ENCODE measurements at regions not wholly inside any gene's neighbourhood (a gene's known extent, or its start where the extent isn't known, plus 50 kb on each side); places are given as distances from the start of the nearest gene placed in this dataset.
A peak's percentile ranks its signal among the peaks of the same experiment; 100 is the strongest.
"Not testable (repeated sequence)": the region's sequence is repeated elsewhere in the genome, so short reads cannot be mapped to it uniquely, and the experiment has no call there.

DNA sequence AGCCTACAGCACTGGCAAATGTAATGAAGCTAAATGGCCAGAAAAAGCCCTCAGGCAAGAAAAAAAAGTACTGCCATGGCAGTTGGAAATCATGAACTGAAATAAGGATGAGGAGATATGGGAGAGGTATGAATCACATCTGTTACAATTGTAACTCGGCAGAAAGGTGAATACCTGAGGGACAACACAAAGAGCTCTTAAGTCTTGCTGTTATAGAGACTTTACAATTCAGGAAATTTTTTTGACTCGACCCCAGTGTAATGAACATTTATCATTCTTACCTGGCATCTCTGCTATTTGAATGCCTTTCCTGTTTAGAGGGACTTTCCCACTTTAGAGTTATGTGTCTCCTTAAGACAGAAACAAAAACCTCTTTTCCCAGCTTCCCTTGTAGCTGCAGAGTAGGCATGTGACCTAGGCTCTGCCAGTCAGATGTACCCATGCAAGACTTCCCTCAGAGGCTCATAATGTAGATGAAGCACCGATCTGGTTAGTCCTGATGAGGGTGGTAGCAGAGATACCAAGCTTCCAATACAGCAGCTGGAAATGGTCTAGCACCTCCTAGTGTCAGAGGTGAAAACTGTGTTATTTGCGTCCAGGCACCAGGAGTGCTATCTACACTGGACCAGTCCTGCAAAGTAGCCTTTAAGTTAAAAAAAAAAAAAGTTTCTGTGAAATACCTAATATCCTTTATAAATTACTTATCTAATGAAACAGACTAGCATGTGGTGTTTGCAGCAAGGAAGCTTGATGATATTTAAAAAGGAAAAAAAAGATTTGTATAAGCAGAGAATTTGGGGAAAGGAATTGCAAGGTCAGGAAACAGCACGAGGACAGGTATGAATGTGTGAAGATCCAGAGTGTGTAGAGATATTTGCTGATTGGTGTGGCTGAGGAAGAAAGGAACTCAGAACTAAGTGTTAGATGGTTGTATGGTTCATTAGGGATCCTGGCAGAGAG, 146.9 kb upstream of the SLC1A3 start:
- H3K79me2 ChIP-seq (ENCODE audit: low read length): no peaks in the 10 kb centered on the region
- H3F3A ChIP-seq (ENCODE audit: insufficient read depth, low read length): no peaks in the 10 kb centered on the region
- H3K9me2 ChIP-seq (replicated peaks; ENCODE audit: insufficient read depth, low read length): no peaks in the 10 kb centered on the region
- H4K20me1 ChIP-seq (ENCODE audit: insufficient read depth, low read length): no peaks in the 10 kb centered on the region
- no peaks in the 10 kb centered on the region for H3K36me3 ChIP-seq (replicated peaks; ENCODE audit: insufficient read depth, low read length)
- H3K4me3 ChIP-seq (ENCODE audit: low read length): no peak overlapping the region
- TF ChIP-seq EZH2 (optimal IDR thresholded peaks at IDR 0.05; ENCODE audit: low read depth, low read length) (no peak), EZH2phosphoT487 (IDR thresholded peaks at IDR 0.05; ENCODE audit: low read length) (no peak)
- TF ChIP-seq, protein P1, sequence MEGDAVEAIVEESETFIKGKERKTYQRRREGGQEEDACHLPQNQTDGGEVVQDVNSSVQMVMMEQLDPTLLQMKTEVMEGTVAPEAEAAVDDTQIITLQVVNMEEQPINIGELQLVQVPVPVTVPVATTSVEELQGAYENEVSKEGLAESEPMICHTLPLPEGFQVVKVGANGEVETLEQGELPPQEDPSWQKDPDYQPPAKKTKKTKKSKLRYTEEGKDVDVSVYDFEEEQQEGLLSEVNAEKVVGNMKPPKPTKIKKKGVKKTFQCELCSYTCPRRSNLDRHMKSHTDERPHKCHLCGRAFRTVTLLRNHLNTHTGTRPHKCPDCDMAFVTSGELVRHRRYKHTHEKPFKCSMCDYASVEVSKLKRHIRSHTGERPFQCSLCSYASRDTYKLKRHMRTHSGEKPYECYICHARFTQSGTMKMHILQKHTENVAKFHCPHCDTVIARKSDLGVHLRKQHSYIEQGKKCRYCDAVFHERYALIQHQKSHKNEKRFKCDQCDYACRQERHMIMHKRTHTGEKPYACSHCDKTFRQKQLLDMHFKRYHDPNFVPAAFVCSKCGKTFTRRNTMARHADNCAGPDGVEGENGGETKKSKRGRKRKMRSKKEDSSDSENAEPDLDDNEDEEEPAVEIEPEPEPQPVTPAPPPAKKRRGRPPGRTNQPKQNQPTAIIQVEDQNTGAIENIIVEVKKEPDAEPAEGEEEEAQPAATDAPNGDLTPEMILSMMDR (IDR thresholded peaks at IDR 0.05; ENCODE audit: low read length): peak; percentile 58
- peaks cover 27% of the 10 kb centered on the region for H3K4me1 ChIP-seq (ENCODE audit: low read length)
- no peak overlapping the region for H3K27ac ChIP-seq (ENCODE audit: low read length)
- no peaks in the 10 kb centered on the region for H3K27me3 ChIP-seq (replicated peaks; ENCODE audit: insufficient read depth, low read length)
- no peak overlapping the region for H3K9ac ChIP-seq (ENCODE audit: low read length)
- peak; percentile 48 for DNase-seq
- peak overlapping the region; percentile 19; the same call in 1 of the 2 replicates for H2AFZ ChIP-seq (ENCODE audit: low read length)
- no peaks in the 10 kb centered on the region for H3K9me3 ChIP-seq (replicated peaks; ENCODE audit: insufficient read depth, low read length)
- H3K4me2 ChIP-seq (ENCODE audit: low read depth, low read length): peak overlapping the region; percentile 37; the same call in 1 of the 2 replicates

DNA sequence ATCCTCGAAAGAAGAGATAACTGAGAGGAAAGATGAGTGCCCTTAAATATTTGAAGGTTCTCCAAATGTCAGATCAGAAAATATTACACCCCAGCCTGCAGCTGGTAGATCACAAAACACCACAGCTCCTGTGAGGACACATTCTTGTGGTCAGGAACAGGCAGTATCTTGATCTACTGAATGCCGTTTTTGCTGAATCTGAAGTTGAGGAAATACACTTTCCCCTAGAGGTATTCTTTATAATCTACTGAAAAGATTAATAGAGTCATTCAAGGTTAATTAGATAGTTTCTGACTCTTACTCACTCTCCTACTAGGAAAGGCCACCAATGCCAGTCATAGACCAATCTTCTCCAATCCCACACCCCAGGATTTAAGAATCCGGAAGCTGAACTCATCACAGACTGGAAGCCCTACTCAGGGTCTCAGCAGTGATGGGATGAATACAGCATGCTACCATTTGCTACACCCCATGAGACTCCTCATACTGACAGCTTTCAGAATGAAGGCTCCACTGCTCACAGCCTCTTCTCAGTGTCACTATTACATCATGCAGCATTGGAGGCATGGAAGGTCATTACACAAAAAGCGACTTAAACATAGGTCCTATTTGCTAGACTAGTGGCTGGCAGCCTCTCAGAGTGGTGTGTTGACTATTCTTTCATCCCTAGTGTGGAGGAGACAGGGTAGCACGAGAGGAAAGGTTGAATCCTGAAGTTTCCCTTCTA, 143.9 kb upstream of the SLC1A3 start:
- no peaks in the 10 kb centered on the region for H3F3A ChIP-seq (ENCODE audit: insufficient read depth, low read length)
- H3K27ac ChIP-seq (ENCODE audit: low read length): no peak overlapping the region
- TF ChIP-seq, protein P1 (IDR thresholded peaks at IDR 0.05; ENCODE audit: low read length): no peak
- TF ChIP-seq EZH2phosphoT487 (IDR thresholded peaks at IDR 0.05; ENCODE audit: low read length) (no peak), EZH2 (optimal IDR thresholded peaks at IDR 0.05; ENCODE audit: low read depth, low read length) (no peak)
- no peaks in the 10 kb centered on the region for H3K79me2 ChIP-seq (ENCODE audit: low read length)
- no peaks in the 10 kb centered on the region for H3K36me3 ChIP-seq (replicated peaks; ENCODE audit: insufficient read depth, low read length)
- H3K4me3 ChIP-seq (ENCODE audit: low read length): no peak overlapping the region
- no peaks in the 10 kb centered on the region for H3K9me3 ChIP-seq (replicated peaks; ENCODE audit: insufficient read depth, low read length)
- no peak overlapping the region for H2AFZ ChIP-seq (ENCODE audit: low read length)
- H3K9ac ChIP-seq (ENCODE audit: low read length): no peak overlapping the region
- no peaks in the 10 kb centered on the region for H3K27me3 ChIP-seq (replicated peaks; ENCODE audit: insufficient read depth, low read length)
- H3K4me1 ChIP-seq (ENCODE audit: low read length): peaks cover 27% of the 10 kb centered on the region
- H4K20me1 ChIP-seq (ENCODE audit: insufficient read depth, low read length): no peaks in the 10 kb centered on the region
- no peak overlapping the region for H3K4me2 ChIP-seq (ENCODE audit: low read depth, low read length)
- peak; percentile 84 for DNase-seq
- H3K9me2 ChIP-seq (replicated peaks; ENCODE audit: insufficient read depth, low read length): no peaks in the 10 kb centered on the region

DNA sequence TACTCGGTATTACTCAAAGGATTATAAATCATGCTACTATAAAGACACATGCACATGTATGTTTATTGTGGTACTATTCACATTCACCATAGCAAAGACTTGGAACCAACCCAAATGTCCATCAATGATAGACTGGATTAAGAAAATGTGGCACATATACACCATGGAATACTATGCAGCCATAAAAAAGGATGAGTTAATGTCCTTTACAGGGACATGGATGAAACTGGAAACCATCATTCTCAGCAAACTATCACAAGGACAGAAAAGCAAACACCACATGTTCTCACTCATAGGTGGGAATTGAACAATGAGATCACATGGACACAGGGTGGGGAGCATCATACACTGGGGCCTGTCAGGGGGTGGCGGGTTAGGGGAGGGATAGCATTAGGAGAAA, 130.5 kb upstream of the SLC1A3 start:
- H3F3A ChIP-seq (ENCODE audit: insufficient read depth, low read length); H3K27ac ChIP-seq (ENCODE audit: low read length); H3K4me3 ChIP-seq (ENCODE audit: low read length): not testable (repeated sequence)

More for the DNA sequence above, 130.5 kb upstream of the SLC1A3 start:
- not testable (repeated sequence) for H3K9me3 ChIP-seq (replicated peaks; ENCODE audit: insufficient read depth, low read length); H3K9ac ChIP-seq (ENCODE audit: low read length); H3K79me2 ChIP-seq (ENCODE audit: low read length); DNase-seq; H3K27me3 ChIP-seq (replicated peaks; ENCODE audit: insufficient read depth, low read length); H3K36me3 ChIP-seq (replicated peaks; ENCODE audit: insufficient read depth, low read length); H3K4me2 ChIP-seq (ENCODE audit: low read depth, low read length); H2AFZ ChIP-seq (ENCODE audit: low read length); H4K20me1 ChIP-seq (ENCODE audit: insufficient read depth, low read length); H3K4me1 ChIP-seq (ENCODE audit: low read length); H3K9me2 ChIP-seq (replicated peaks; ENCODE audit: insufficient read depth, low read length)
